Panc1 (cell line): ENCODE measurements at regions not wholly inside any gene's neighbourhood (a gene's known extent, or its start where the extent isn't known, plus 50 kb on each side); places are given as distances from the start of the nearest gene placed in this dataset.

Experiments used
- CTCF ChIP-seq: fragments of 450-650 bp; IDR thresholded peaks from 2 replicates; pipeline ENCODE4 v1.5.1; 2017; ENCODE audit warnings: mild to moderate bottlenecking
- REST ChIP-seq, 2 experiments: IDR thresholded peaks; 2 replicates each; pipeline ENCODE4 v1.6.1; 2011 to 2012; ENCODE audit warnings: low read depth in 2 of 2, control low read depth in 1 of 2, low read length in 1 of 2, mild to moderate bottlenecking in 1 of 2, moderate library complexity in 1 of 2; ENCODE audit not compliant: insufficient read depth in 1 of 2

- TF ChIP-seq CTCF (no peak), REST (IDR thresholded peaks at IDR 0.05; ENCODE audit: insufficient read depth in 1 of 2, low read depth in 2 of 2, low read length in 1 of 2) (no peak)
Observed at GRCh38 chr18:25725501-25725900, 364.9 kb downstream of the SS18 start.
